ENCODE measurements at regions not wholly inside any gene's neighbourhood (a gene's known extent, or its start where the extent isn't known, plus 50 kb on each side); places are given as distances from the start of the nearest gene placed in this dataset.

- TF ChIP-seq CTCF (IDR thresholded peaks at IDR 0.05 in 2 of 3, conservative IDR thresholded peaks at IDR 0.05 in 1 of 3; ENCODE audit: borderline replicate concordance in 1 of 3, insufficient read depth in 1 of 3, low read depth in 2 of 3, low read length in 2 of 3) (no peak), MAX (IDR thresholded peaks at IDR 0.05) (no peak), POLR2A (IDR thresholded peaks at IDR 0.05; ENCODE audit: borderline replicate concordance, extremely low read depth, insufficient read depth, insufficient read length) (no peak), EZH2phosphoT487 (IDR thresholded peaks at IDR 0.05; ENCODE audit: borderline replicate concordance) (no peak), ZBTB33 (IDR thresholded peaks at IDR 0.05; ENCODE audit: extremely low read depth, insufficient replicate concordance, low read length) (no peak), SIN3A (IDR thresholded peaks at IDR 0.05; ENCODE audit: low read depth) (no peak), EGR1 (IDR thresholded peaks at IDR 0.05; ENCODE audit: low read depth) (no peak), TCF7L2 (IDR thresholded peaks at IDR 0.05; ENCODE audit: borderline replicate concordance, extremely low read depth, insufficient read depth, insufficient read length) (no peak), SRF (IDR thresholded peaks at IDR 0.05; ENCODE audit: low read depth) (no peak)
- TF ChIP-seq, protein P1, sequence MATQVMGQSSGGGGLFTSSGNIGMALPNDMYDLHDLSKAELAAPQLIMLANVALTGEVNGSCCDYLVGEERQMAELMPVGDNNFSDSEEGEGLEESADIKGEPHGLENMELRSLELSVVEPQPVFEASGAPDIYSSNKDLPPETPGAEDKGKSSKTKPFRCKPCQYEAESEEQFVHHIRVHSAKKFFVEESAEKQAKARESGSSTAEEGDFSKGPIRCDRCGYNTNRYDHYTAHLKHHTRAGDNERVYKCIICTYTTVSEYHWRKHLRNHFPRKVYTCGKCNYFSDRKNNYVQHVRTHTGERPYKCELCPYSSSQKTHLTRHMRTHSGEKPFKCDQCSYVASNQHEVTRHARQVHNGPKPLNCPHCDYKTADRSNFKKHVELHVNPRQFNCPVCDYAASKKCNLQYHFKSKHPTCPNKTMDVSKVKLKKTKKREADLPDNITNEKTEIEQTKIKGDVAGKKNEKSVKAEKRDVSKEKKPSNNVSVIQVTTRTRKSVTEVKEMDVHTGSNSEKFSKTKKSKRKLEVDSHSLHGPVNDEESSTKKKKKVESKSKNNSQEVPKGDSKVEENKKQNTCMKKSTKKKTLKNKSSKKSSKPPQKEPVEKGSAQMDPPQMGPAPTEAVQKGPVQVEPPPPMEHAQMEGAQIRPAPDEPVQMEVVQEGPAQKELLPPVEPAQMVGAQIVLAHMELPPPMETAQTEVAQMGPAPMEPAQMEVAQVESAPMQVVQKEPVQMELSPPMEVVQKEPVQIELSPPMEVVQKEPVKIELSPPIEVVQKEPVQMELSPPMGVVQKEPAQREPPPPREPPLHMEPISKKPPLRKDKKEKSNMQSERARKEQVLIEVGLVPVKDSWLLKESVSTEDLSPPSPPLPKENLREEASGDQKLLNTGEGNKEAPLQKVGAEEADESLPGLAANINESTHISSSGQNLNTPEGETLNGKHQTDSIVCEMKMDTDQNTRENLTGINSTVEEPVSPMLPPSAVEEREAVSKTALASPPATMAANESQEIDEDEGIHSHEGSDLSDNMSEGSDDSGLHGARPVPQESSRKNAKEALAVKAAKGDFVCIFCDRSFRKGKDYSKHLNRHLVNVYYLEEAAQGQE (IDR thresholded peaks at IDR 0.05; ENCODE audit: low read depth): no peak
Observed at GRCh38 chr12:115384391-115384790, 700.4 kb upstream of the TBX3 start.

Measured in HCT116 (cell line).